Upper lobe of left lung (tissue), 4 donors: ENCODE measurements at regions not wholly inside any gene's neighbourhood (a gene's known extent, or its start where the extent isn't known, plus 50 kb on each side); places are given as distances from the start of the nearest gene placed in this dataset.

Experiments
- CTCF ChIP-seq, 6 experiments: fragments of 450-650 bp in 4 of 6; fragments of 200-600 bp in 2 of 6; sonication (generic) in 2 of 6; IDR thresholded peaks; one replicate each; pipeline ENCODE4 v1.5.1; 2016 to 2019; ENCODE audit warnings: antibody characterized with exemption in 6 of 6
- POLR2AphosphoS5 ChIP-seq, 2 donors: sonication (generic); formaldehyde crosslinking; IDR thresholded peaks; one replicate each; pipeline ENCODE4 v1.5.1; 2017; ENCODE audit warnings: antibody characterized with exemption in 2 of 2

DNA sequence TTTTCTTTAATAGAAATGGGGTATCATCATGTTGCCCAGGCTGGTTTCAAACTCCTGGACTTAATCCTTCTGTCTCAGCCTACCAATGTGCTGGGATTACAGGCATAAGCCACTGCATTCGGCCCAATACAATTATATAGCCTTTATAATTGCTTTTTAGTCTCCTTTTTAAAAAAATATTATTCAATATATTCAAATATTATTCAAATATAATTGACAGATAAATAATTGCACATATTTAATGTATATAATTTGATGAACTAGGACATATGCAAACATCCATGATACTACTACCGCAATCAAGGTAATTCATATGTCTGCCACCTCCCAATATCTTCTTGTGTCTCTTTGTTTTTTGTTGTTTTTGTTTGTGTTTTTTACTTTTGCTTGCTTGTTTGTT lies 894.2 kb upstream of the PTPRD start:
- TF ChIP-seq CTCF (IDR thresholded peaks at IDR 0.05), result no peak
- TF ChIP-seq POLR2AphosphoS5 (IDR thresholded peaks at IDR 0.05), result no peak
